ENCODE measurements at regions not wholly inside any gene's neighbourhood (a gene's known extent, or its start where the extent isn't known, plus 50 kb on each side); places are given as distances from the start of the nearest gene placed in this dataset.

DNA sequence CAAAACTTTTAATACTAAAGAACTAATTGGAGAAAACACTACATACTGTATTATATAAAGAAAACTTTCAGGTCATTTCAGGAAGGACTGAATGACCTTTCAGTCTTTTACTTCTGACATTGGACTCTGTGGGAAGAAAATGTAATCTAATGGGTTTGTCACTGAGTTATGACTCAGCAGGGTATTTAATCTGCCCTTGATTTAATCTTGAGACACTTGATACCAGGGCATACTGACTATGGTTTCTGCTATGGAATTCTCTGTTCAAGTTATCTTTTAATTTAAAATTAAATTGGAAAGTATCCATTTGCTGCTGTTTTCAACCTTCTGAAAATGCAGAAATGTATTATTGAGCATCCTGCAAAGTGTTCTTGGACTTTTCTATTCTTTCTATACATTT is 354.2 kb upstream of the GALNT5 start:
- no peak for TF ChIP-seq POLR2AphosphoS5 (IDR thresholded peaks at IDR 0.05; ENCODE audit: borderline replicate concordance, low read depth, low read length)
- no peak for TF ChIP-seq EZH2 (IDR thresholded peaks at IDR 0.05)
- TF ChIP-seq FOXP2 (optimal IDR thresholded peaks at IDR 0.05; ENCODE audit: control extremely low read depth, extremely low read length, insufficient read depth) = no peak

Data from SK-N-MC (cell line).